ENCODE measurements at regions not wholly inside any gene's neighbourhood (a gene's known extent, or its start where the extent isn't known, plus 50 kb on each side); places are given as distances from the start of the nearest gene placed in this dataset.
"Not testable (repeated sequence)": the region's sequence is repeated elsewhere in the genome, so short reads cannot be mapped to it uniquely, and the experiment has no call there.

GRCh38 chr1:166616206-166616605, 223.1 kb upstream of the POGK start:
- no peak for DNase-seq (ENCODE audit: low read depth)

GRCh38 chr1:166626711-166627110, 212.6 kb upstream of the POGK start:
- no peak for DNase-seq (ENCODE audit: low read depth)

- no peak for DNase-seq (ENCODE audit: low read depth)
Measured at GRCh38 chr1:166627558-166627957, 211.7 kb upstream of the POGK start.

GRCh38 chr1:166628259-166628658, 211.0 kb upstream of the POGK start:
- DNase-seq (ENCODE audit: low read depth), result no peak

DNA sequence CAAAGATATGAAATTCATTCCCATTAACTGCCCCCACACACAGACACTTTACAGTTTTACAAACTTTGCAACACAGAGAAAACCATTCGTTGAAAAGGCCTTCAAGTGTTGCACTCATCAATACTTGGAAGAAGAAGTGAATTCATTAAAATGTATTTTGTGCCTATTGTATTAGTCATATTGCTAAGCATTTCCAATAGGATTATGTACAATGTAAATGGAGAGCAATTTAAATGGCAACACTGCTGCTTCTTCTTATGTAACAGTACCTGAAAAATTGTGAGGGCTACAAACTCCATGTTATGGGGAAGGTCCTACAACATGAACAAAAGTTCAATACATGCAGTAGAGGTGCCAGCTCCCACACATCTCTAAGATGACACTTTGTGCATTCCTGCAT, 209.3 kb upstream of the POGK start:
- DNase-seq (ENCODE audit: low read depth), result no peak

GRCh38 chr1:166630369-166630768, 208.9 kb upstream of the POGK start:
- no peak for DNase-seq (ENCODE audit: low read depth)

GRCh38 chr1:166638137-166638536, 201.1 kb upstream of the POGK start:
- no peak for DNase-seq (ENCODE audit: low read depth)

GRCh38 chr1:166657228-166657627, 182.0 kb upstream of the POGK start:
- DNase-seq (ENCODE audit: low read depth), result not testable (repeated sequence)

DNA sequence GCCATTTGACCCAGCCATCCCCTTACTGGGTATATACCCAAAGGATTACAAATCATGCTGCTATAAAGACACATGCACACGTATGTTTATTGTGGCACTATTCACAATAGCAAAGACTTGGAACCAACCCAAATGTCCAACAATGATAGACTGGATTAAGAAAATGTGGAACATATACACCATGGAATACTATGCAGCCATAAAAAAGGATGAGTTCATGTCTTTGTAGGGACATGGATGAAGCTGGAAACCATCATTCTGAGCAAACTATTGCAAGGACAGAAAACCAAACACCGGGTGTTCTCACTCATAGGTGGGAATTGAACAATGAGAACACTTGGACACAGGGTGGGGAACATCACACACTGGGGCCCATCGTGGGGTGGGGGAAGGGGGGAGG, 172.5 kb upstream of the POGK start:
- not testable (repeated sequence) for DNase-seq (ENCODE audit: low read depth)

DNA sequence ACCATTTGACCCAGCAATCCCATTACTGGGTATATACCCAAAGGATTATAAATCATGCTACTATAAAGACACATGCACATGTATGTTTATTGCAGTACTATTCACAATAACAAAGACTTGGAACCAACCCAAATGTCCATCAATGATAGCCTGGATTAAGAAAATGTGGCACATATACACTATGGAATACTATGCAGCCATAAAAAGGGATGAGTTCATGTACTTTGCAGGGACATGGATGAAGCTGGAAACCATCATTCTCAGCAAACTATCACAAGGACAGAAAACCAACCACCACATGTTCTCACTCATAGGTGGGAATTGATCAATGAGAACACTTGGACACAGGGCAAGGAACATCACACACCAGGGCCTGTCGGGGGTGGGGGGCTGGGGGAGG, 171.7 kb upstream of the POGK start:
- DNase-seq (ENCODE audit: low read depth), result not testable (repeated sequence)

- no peak for DNase-seq (ENCODE audit: low read depth)
Measured at GRCh38 chr1:166671627-166672026, 167.6 kb upstream of the POGK start.

DNA sequence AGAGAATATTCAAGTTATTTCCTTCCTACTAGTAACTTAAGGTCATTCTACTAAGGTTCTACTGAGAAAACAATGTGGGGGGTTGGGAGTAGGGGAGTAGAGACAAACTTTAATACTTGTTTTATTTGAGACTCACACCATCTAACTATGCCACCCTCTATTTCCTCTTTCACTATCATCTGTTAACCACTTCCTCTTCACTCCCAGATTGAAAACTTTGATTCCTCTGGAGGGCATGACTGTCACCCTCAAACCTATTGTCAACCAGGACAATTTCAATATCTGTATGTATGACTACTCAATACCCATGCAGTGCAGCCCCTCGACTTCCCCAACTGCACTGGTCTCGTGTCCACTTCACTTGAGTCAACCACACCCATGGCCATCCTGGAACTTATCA, 165.6 kb upstream of the POGK start:
- no peak for DNase-seq (ENCODE audit: low read depth)

DNA sequence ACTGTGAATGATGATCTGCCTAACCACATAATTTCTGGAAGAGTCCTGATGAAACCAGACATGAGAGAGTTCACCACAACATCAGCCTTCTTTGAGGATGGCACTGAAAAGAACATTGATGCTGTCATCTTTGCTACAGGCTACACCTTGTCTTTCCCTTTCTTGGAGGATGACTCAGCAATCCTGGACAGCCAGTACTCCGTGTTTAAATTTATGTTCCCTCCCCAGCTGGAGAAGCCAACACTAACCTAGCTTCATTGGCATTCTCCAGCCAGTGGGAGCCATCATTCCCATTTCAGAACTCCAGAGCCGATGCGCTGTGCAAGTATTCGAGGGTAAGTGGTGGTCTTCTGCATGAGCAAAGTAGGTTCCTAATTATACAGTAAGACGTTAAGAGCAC, 164.1 kb upstream of the POGK start:
- DNase-seq (ENCODE audit: low read depth), result no peak

DNA sequence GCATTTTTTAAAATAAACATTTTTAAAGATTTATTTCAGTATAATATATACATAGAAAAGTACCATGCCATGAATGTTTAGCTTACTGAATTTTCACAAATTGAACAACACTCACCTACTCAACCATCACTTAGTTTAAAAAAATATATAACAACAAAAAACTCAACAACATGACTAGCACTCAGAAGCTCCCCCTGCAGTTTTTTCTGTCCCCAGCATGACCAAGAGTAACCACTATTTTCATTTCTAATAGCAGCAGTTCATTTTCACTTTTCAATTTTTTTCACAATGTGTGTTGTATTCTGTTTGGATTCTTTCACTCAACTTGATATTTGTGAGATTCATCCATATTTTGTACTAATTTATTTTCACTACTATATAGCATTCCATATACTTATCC, 162.3 kb upstream of the POGK start:
- no peak for DNase-seq (ENCODE audit: low read depth)

DNA sequence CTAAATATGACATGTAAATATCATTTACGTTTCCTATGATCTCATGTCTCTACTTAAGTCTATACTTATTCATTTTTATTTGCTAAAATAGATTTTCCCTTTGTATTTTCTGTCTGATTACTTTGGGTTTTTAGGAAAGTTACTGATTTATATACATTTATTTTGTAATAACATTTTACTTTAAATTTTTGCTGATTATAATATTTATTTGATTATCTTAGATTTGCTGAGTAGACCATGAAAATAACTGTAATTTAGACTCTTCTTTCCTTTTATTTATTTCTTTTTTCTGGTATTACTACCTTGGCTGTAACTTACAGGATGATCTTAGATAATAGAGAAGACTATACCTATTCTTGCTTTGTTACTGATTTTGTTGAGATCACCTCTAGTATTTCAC, 159.9 kb upstream of the POGK start:
- DNase-seq (ENCODE audit: low read depth), result no peak

DNA sequence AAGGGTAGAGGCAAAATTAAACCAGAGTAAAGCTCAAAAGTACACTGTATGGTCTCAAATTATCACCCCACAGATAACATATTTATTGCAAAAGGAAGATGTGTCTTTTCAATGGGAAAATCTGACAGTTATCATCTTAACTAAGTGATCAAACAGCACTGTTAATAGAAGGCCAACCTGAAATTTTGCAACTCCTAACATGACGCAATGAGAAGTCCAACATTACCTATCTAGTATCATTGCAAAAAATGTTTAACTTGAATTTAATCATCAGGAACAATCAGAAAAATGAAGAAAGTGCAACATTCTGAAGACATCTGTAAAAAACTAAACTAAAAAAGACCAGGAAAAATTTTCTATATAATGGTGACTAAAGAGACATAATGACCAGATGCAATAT, 156.7 kb upstream of the POGK start:
- DNase-seq (ENCODE audit: low read depth), result no peak

DNA sequence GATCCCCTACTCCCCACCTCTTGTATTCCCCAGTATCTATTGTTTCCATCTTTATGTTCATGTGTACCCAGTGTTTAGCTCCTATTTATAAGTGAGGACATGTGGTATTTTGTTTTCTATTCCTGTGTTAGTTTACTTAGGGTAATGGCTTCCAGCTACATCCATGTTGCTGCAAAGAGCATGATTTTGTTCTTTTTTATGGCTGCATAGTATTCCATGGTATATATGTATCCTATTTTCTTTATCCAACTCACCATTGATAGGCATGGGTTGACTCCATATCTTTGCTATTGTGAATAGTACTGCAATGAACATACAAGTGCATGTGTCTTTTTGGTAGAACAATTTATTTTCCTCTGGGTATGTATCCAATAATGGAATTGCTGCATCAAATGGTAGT, 154.6 kb upstream of the POGK start:
- DNase-seq (ENCODE audit: low read depth), result not testable (repeated sequence)

- no peak for DNase-seq (ENCODE audit: low read depth)
Measured at GRCh38 chr1:166685200-166685599, 154.1 kb upstream of the POGK start.

- not testable (repeated sequence) for DNase-seq (ENCODE audit: low read depth)
Measured at GRCh38 chr1:166685891-166686290, 153.4 kb upstream of the POGK start.

DNA sequence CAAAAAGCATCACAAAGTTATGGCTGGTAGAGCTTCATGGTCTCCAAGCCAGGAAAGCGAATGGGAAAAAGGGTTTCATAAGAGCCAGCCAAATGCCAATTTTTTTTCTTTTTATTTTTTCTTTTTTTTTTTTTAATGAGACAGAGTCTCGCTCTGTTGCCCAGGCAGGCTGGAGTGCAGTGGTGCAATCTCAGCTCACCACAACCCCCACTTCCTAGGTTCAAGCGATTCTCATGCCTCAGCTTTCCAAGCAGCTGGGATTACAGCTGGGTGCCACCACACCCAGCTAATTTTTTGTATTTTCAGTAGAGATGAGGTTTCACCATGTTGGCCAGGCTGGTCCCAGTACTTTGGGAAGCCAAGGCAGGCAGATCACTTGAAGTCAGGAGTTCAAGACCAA, 148.7 kb upstream of the POGK start:
- DNase-seq (ENCODE audit: low read depth), result not testable (repeated sequence)

DNA sequence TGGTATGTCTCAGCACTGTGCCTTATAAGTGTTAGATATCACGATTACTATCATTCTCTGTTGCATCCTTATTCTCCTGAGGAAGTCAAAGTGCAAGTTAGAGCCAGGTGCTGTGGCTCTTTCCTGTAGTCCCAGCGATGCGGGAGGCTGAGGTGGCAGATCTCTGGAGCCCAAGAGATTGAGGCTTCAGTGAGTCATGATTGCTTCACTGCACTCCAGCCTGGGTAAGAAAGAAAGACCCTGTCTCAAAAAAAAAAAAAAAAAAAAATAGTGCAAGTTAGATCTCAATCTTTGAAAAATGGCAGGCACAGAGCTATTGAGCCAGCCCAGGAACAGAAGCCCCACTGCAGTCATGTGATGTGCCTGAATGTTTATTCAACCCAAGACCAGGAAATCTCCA, 147.8 kb upstream of the POGK start:
- no peak for DNase-seq (ENCODE audit: low read depth)

DNA sequence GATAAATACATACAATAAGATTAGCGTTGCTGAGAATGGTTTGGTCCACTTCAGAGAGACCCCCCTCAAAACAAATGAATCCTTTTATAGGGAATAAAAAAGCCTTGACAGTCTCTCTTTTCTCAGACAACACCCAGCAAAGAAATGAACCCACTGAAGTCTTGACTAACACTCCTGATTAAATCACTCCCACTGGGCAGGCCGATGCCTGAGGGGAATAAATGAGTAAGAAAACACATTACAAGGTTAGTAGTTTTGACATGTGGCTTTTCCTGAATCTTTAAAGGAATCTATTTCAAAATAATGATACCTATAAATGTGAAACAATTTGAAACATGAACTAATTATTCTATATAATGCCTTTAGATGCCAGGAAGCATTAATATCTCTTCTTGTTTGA, 146.9 kb upstream of the POGK start:
- no peak for DNase-seq (ENCODE audit: low read depth)

- no peak for DNase-seq (ENCODE audit: low read depth)
Measured at GRCh38 chr1:166693158-166693557, 146.1 kb upstream of the POGK start.

GRCh38 chr1:166693673-166694297, 145.5 kb upstream of the POGK start:
- DNase-seq (ENCODE audit: low read depth), result no peak

- no peak for DNase-seq (ENCODE audit: low read depth)
Measured at GRCh38 chr1:166695115-166695514, 144.2 kb upstream of the POGK start.

All from non-pigmented ciliary epithelial cell (primary cell).